ENCODE measurements at regions not wholly inside any gene's neighbourhood (a gene's known extent, or its start where the extent isn't known, plus 50 kb on each side); places are given as distances from the start of the nearest gene placed in this dataset.

GRCh38 chr14:51595881-51596455 lies 55.7 kb upstream of the FRMD6 start:
- ATAC-seq: no peak
- POLR2A ChIA-PET: no interaction called here
- DNase-seq (ENCODE audit: low spot score): no peak
- Histone ChIP-seq H2AFZ (ENCODE audit: low read length) (no peak overlapping the region), H3K4me3 (replicated peaks in 1 of 3; ENCODE audit: insufficient read depth in 1 of 3, low read depth in 2 of 3, low read length in 3 of 3) (no peak overlapping the region), H3K9me3 (ENCODE audit: low read length) (no peaks in the 10 kb centered on the region), H3K4me1 (ENCODE audit: insufficient read depth, low read length) (no peaks in the 10 kb centered on the region), H3K27ac (ENCODE audit: extremely low read length, insufficient read depth, low read length) (no peak overlapping the region), H3K36me3 (replicated peaks in 1 of 2; ENCODE audit: control insufficient read depth in 1 of 2, insufficient read depth in 2 of 2, low read length in 2 of 2) (no peaks in the 10 kb centered on the region), H3K27me3 (ENCODE audit: control insufficient read depth in 1 of 2, insufficient read depth in 2 of 2, low read length in 2 of 2) (no peaks in the 10 kb centered on the region), H3K4me2 (ENCODE audit: low read depth, low read length) (no peak overlapping the region), H4K20me1 (ENCODE audit: insufficient read depth, low read length) (no peaks in the 10 kb centered on the region), H3K9ac (ENCODE audit: insufficient read depth, low read depth, low read length) (no peak overlapping the region), H3K79me2 (ENCODE audit: insufficient read depth, low read length) (no peaks in the 10 kb centered on the region)
- intact Hi-C loops (cut with micrococcal nuclease; ENCODE audit: unreplicated experiment) (no loop called here), in situ Hi-C loops (cut with HindIII; ENCODE audit: extremely low pct_ligation_motif_present, low pct_unique_long_range_greater_than_20kb) (no loop called here)
- CTCF ChIA-PET (ENCODE audit: low intra/inter-chr PET ratio, low total read pairs): no interaction called here
- no peak for FAIRE-seq
- WGBS (ENCODE audit: low lambda C conversion rate): 49% methylated on average over 3 of the region's 3 CpGs
- no TSS peak for BruUV-seq (replicated peaks)
- TF ChIP-seq ZNF224 (CRISPR knock-in tag; IDR thresholded peaks at IDR 0.05): no peak
- TF ChIP-seq ZBTB40 (IDR thresholded peaks at IDR 0.05): no peak
- TF ChIP-seq ZBTB40 (CRISPR knock-in tag; IDR thresholded peaks at IDR 0.05): no peak
- no peak for TF ChIP-seq LBX2 (CRISPR knock-in tag; IDR thresholded peaks at IDR 0.05; ENCODE audit: borderline replicate concordance)
- no peak for TF ChIP-seq PHF5A (CRISPR knock-in tag; IDR thresholded peaks at IDR 0.05; ENCODE audit: low read depth, unreplicated experiment)
- TF ChIP-seq THAP9 (CRISPR knock-in tag; IDR thresholded peaks at IDR 0.05; ENCODE audit: borderline replicate concordance): no peak
- TF ChIP-seq TEF (CRISPR knock-in tag; IDR thresholded peaks at IDR 0.05): no peak
- TF ChIP-seq ELF3 (CRISPR knock-in tag; IDR thresholded peaks at IDR 0.05): no peak
- no peak for TF ChIP-seq SRY (CRISPR knock-in tag; IDR thresholded peaks at IDR 0.05)
- no peak for TF ChIP-seq BCL6 (CRISPR knock-in tag; IDR thresholded peaks at IDR 0.05)
- TF ChIP-seq ZFP1 (CRISPR knock-in tag; IDR thresholded peaks at IDR 0.05): no peak
- TF ChIP-seq RBAK (CRISPR knock-in tag; IDR thresholded peaks at IDR 0.05): no peak
- TF ChIP-seq FIP1L1 (IDR thresholded peaks at IDR 0.05; ENCODE audit: borderline replicate concordance, insufficient read depth, low read depth, low read length): no peak

All from HepG2 (cell line).